Tibial artery (tissue), 4 donors: ENCODE measurements at regions not wholly inside any gene's neighbourhood (a gene's known extent, or its start where the extent isn't known, plus 50 kb on each side); places are given as distances from the start of the nearest gene placed in this dataset.

Experiments
- DNase-seq, 2 donors: peaks; one replicate each; pipeline ENCODE4 v3.0.0-alpha.2; 2019
- H3K27ac ChIP-seq, 2 donors: fragments of 200-600 bp; sonication (generic) in 1 of 2; 1 replicate in 1 of 2; 2 replicates in 1 of 2; pipeline ENCODE4 v1.5.1; 2018 to 2019; ENCODE audit warnings: mild to moderate bottlenecking in 1 of 2
- H3K27me3 ChIP-seq, 2 donors: fragments of 200-600 bp; sonication (generic) in 1 of 2; one replicate each; pipeline versions ENCODE4 v1.5.1 to v1.6.0; 2016 to 2019
- H3K36me3 ChIP-seq, 3 donors: fragments of 200-600 bp; sonication (generic) in 2 of 3; one replicate each; pipeline ENCODE4 v1.5.1; 2016 to 2019; ENCODE audit warnings: mild to moderate bottlenecking in 2 of 3
- H3K4me1 ChIP-seq, 4 donors: fragments of 200-600 bp; sonication (generic) in 2 of 4; 1 replicate in 3 of 4; 2 replicates in 1 of 4; pipeline ENCODE4 v1.5.1; 2016 to 2019
- H3K4me3 ChIP-seq, 2 donors: fragments of 200-600 bp; sonication (generic) in 1 of 2; 1 replicate in 1 of 2; 2 replicates in 1 of 2; pipeline ENCODE4 v1.5.1; 2018 to 2019; ENCODE audit warnings: mild to moderate bottlenecking in 2 of 2
- H3K9me3 ChIP-seq, 3 donors: fragments of 200-600 bp; sonication (generic) in 1 of 3; one replicate each; pipeline ENCODE4 v1.5.1; 2016 to 2019
- intact Hi-C: fragments of 100-400 bp; cut with DNase I; formaldehyde crosslinking; loops from one replicate; pipeline ENCODE4 v1.15.0; 2023; ENCODE audit warnings: low total_unique reads
- TF ChIP-seq, protein P1 (sequence below), 2 experiments: fragments of 200-600 bp in 1 of 2; fragments of 450-650 bp in 1 of 2; IDR thresholded peaks; one replicate each; pipeline ENCODE4 v1.5.1; 2017 to 2019; ENCODE audit warnings: antibody characterized with exemption in 2 of 2, mild to moderate bottlenecking in 1 of 2, moderate library complexity in 1 of 2

GRCh38 chr10:44068716-44069482, 316.0 kb downstream of the CXCL12 start:
- Histone ChIP-seq H3K36me3 (no peaks in the 10 kb centered on the region), H3K27ac (peak overlapping the region in 1 of 2 donors; percentile 54), H3K4me3 (no peak overlapping the region), H3K27me3 (no peaks in the 10 kb centered on the region), H3K9me3 (no peaks in the 10 kb centered on the region), H3K4me1 (peaks cover 0 to 68% (median 27%) of the 10 kb centered on the region in 4 donors)
- TF ChIP-seq, protein P1, sequence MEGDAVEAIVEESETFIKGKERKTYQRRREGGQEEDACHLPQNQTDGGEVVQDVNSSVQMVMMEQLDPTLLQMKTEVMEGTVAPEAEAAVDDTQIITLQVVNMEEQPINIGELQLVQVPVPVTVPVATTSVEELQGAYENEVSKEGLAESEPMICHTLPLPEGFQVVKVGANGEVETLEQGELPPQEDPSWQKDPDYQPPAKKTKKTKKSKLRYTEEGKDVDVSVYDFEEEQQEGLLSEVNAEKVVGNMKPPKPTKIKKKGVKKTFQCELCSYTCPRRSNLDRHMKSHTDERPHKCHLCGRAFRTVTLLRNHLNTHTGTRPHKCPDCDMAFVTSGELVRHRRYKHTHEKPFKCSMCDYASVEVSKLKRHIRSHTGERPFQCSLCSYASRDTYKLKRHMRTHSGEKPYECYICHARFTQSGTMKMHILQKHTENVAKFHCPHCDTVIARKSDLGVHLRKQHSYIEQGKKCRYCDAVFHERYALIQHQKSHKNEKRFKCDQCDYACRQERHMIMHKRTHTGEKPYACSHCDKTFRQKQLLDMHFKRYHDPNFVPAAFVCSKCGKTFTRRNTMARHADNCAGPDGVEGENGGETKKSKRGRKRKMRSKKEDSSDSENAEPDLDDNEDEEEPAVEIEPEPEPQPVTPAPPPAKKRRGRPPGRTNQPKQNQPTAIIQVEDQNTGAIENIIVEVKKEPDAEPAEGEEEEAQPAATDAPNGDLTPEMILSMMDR (IDR thresholded peaks at IDR 0.05) = no peak
- DNase-seq = peak; percentile 75 to 82
- intact Hi-C loops = no loop called here

GRCh38 chr10:44067432-44067831, 317.5 kb downstream of the CXCL12 start:
- Histone ChIP-seq H3K9me3 (no peaks in the 10 kb centered on the region), H3K36me3 (no peaks in the 10 kb centered on the region), H3K4me3 (no peak overlapping the region), H3K27me3 (no peaks in the 10 kb centered on the region), H3K27ac (no peak overlapping the region), H3K4me1 (peaks cover 0 to 73% (median 31%) of the 10 kb centered on the region in 4 donors)
- intact Hi-C loops = no loop called here
- DNase-seq = no peak
- TF ChIP-seq, protein P1 (IDR thresholded peaks at IDR 0.05) = no peak

DNA sequence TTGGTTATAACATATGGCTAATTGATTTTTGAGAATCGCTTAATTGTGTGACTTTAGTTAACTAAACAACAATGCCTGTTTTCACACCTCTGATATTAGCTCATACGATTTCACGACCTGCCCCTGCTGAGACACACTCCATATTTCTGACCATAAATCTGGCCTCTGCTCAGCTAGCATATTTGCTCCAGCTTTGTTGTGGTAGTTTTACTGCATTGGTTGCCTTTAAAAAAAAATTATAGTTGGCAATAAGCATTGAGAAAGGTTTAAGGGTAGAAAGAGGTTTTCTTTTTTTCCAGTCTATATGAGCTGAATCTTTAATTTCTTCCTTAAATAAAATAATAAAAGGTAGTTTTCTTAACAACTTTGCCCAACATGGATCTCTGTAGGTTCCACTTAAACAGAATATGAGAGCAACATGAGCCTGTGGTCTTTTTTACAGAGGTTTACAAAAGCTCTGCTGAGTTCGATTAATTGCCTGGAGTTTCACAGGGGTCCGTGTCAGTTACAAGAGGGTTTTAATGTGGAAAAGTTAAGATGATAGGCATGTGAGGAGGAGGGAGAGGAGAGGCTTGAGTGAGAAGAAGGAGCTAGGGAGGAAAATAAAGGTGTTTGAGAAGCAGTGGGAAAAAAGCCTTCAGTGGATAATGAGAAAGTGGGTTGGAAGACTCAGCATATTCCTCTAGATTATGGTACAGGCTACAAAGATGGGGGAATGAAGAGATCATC, 318.2 kb downstream of the CXCL12 start:
- H3K27ac ChIP-seq = peak overlapping the region in 1 of 2 donors; percentile 56

GRCh38 chr10:44065788-44066526, 318.9 kb downstream of the CXCL12 start:
- peak in 1 of 2 donors; percentile 40 for DNase-seq

More for the DNA sequence above, 318.2 kb downstream of the CXCL12 start:
- TF ChIP-seq, protein P1 (IDR thresholded peaks at IDR 0.05) = no peak
- H3K9me3 ChIP-seq = no peaks in the 10 kb centered on the region
- H3K4me3 ChIP-seq = no peak overlapping the region
- intact Hi-C loops = no loop called here
- H3K4me1 ChIP-seq = peaks cover 0 to 65% (median 31%) of the 10 kb centered on the region in 4 donors
- H3K36me3 ChIP-seq = no peaks in the 10 kb centered on the region
- H3K27me3 ChIP-seq = no peaks in the 10 kb centered on the region
- no peak for DNase-seq

More at GRCh38 chr10:44065788-44066526, 318.9 kb downstream of the CXCL12 start:
- H3K27me3 ChIP-seq = no peaks in the 10 kb centered on the region
- no peaks in the 10 kb centered on the region for H3K9me3 ChIP-seq
- H3K27ac ChIP-seq = peak overlapping the region; percentile 56 to 67
- intact Hi-C loops = no loop called here
- H3K36me3 ChIP-seq = no peaks in the 10 kb centered on the region
- peaks cover 0 to 58% (median 31%) of the 10 kb centered on the region in 4 donors for H3K4me1 ChIP-seq
- no peak overlapping the region for H3K4me3 ChIP-seq
- TF ChIP-seq, protein P1 (IDR thresholded peaks at IDR 0.05) = no peak
